CD4-positive, alpha-beta T cell (primary cell): ENCODE measurements at regions not wholly inside any gene's neighbourhood (a gene's known extent, or its start where the extent isn't known, plus 50 kb on each side); places are given as distances from the start of the nearest gene placed in this dataset.

Experiments used
- ATAC-seq: fragments of 200-7000 bp; cut with Tn5 transposase; one replicate; pipeline ENCODE4 v1.10.0; 2022; ENCODE audit warnings: mild to moderate bottlenecking; ENCODE audit not compliant: poor library complexity
- CTCF ChIA-PET: fragments of 350-600 bp; sonication (Branson Sonifier 250); formaldehyde crosslinking; loops from one replicate; lab custom pipeline; 2021; ENCODE audit warnings: antibody characterized with exemption, inconsistent platforms; lab: Charles Lee
- POLR2A ChIA-PET: fragments of 350-600 bp; sonication (Branson Sonifier 250); formaldehyde crosslinking; loops from one replicate; lab custom pipeline; 2021; ENCODE audit warnings: antibody characterized with exemption, inconsistent platforms; lab: Charles Lee
- DNase-seq, 14 experiments: peaks; one replicate each; pipeline ENCODE4 v3.0.0-alpha.2; 2013 to 2020; ENCODE audit warnings: mixed read lengths in 2 of 14
- H3K27ac ChIP-seq, 2 donors: one replicate each; pipeline versions ENCODE4 v1.5.1 to v1.7.0; 2013; ENCODE audit warnings: low read length in 2 of 2, low read depth in 1 of 2, mild to moderate bottlenecking in 1 of 2
- H3K27me3 ChIP-seq, 2 experiments: 1 replicate in 1 of 2; 2 replicates in 1 of 2; pipeline versions ENCODE4 v1.6.1 to v1.7.0; 2013; ENCODE audit warnings: low read length in 2 of 2, control low read depth in 1 of 2, mild to moderate bottlenecking in 1 of 2, moderate library complexity in 1 of 2; ENCODE audit not compliant: insufficient read depth in 2 of 2, control insufficient read depth in 1 of 2
- H3K36me3 ChIP-seq: one replicate; pipeline ENCODE4 v1.6.1; 2013; ENCODE audit warnings: low read length, control low read depth; ENCODE audit not compliant: insufficient read depth
- H3K4me1 ChIP-seq: one replicate; pipeline ENCODE4 v1.6.1; 2013; ENCODE audit warnings: low read length, control low read depth; ENCODE audit not compliant: insufficient read depth
- H3K4me3 ChIP-seq: one replicate; pipeline ENCODE4 v1.5.1; 2013; ENCODE audit warnings: mild to moderate bottlenecking, low read length, moderate library complexity
- H3K9me3 ChIP-seq, 2 experiments: 1 replicate in 1 of 2; 2 replicates in 1 of 2; pipeline versions ENCODE4 v1.6.1 to v1.7.0; 2013; ENCODE audit warnings: low read length in 2 of 2, mild to moderate bottlenecking in 2 of 2, control low read depth in 1 of 2, moderate library complexity in 1 of 2; ENCODE audit not compliant: control insufficient read depth in 1 of 2, insufficient read depth in 1 of 2
- H3K27ac Mint-ChIP-seq: one replicate; pipeline ENCODE4 v1.8.0; 2020; ENCODE audit warnings: mixed read lengths
- H3K27me3 Mint-ChIP-seq: one replicate; pipeline ENCODE4 v1.8.0; 2021; ENCODE audit warnings: mixed read lengths
- H3K36me3 Mint-ChIP-seq: one replicate; pipeline ENCODE4 v1.8.0; 2021; ENCODE audit warnings: low read depth, mixed read lengths
- H3K4me1 Mint-ChIP-seq: one replicate; pipeline ENCODE4 v1.8.0; 2021; ENCODE audit warnings: low read depth, mixed read lengths
- H3K4me3 Mint-ChIP-seq: one replicate; pipeline ENCODE4 v1.8.0; 2020; ENCODE audit warnings: mild to moderate bottlenecking, mixed read lengths
- H3K9me3 Mint-ChIP-seq: one replicate; pipeline ENCODE4 v1.8.0; 2020; ENCODE audit warnings: mixed read lengths
- intact Hi-C, 2 experiments: fragments of 100-400 bp; cut with DNase I in 1 of 2; cut with micrococcal nuclease in 1 of 2; formaldehyde crosslinking; loops; one replicate each; pipeline versions ENCODE4 v1.15.1 to v1.9.0; 2023 to 2025; cut with DNase I, micrococcal nuclease
- TF ChIP-seq, protein P1 (sequence below): fragments of 200-600 bp; IDR thresholded peaks from one replicate; pipeline ENCODE4 v1.8.0; 2022; ENCODE audit warnings: antibody characterized with exemption, mild to moderate bottlenecking

GRCh38 chr11:128046213-128046612 is 541.1 kb downstream of the ETS1 start:
- Mint-ChIP-seq H3K36me3 (no peaks in the 10 kb centered on the region), H3K27ac (no peak overlapping the region), H3K27me3 (no peaks in the 10 kb centered on the region), H3K4me3 (no peak overlapping the region), H3K4me1 (peaks cover 76% of the 10 kb centered on the region), H3K9me3 (no peaks in the 10 kb centered on the region)
- POLR2A ChIA-PET: interaction anchor here (1.8 kb wide), 1 partner anchor 9 kb away, joined by 4 read pairs; no protein-coding TSS in a partner anchor
- CTCF ChIA-PET: interaction anchor here (1.5 kb wide), 1 partner anchor 14 kb away, joined by 4 read pairs; no protein-coding TSS in a partner anchor
- Histone ChIP-seq H3K4me1 (peaks cover 34% of the 10 kb centered on the region), H3K36me3 (no peaks in the 10 kb centered on the region), H3K9me3 (no peaks in the 10 kb centered on the region), H3K27me3 (no peaks in the 10 kb centered on the region), H3K4me3 (no peak overlapping the region), H3K27ac (no peak overlapping the region)
- intact Hi-C loops: no loop called here
- TF ChIP-seq, protein P1, sequence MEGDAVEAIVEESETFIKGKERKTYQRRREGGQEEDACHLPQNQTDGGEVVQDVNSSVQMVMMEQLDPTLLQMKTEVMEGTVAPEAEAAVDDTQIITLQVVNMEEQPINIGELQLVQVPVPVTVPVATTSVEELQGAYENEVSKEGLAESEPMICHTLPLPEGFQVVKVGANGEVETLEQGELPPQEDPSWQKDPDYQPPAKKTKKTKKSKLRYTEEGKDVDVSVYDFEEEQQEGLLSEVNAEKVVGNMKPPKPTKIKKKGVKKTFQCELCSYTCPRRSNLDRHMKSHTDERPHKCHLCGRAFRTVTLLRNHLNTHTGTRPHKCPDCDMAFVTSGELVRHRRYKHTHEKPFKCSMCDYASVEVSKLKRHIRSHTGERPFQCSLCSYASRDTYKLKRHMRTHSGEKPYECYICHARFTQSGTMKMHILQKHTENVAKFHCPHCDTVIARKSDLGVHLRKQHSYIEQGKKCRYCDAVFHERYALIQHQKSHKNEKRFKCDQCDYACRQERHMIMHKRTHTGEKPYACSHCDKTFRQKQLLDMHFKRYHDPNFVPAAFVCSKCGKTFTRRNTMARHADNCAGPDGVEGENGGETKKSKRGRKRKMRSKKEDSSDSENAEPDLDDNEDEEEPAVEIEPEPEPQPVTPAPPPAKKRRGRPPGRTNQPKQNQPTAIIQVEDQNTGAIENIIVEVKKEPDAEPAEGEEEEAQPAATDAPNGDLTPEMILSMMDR: no peak
- DNase-seq (no peak), ATAC-seq (no peak)

DNA sequence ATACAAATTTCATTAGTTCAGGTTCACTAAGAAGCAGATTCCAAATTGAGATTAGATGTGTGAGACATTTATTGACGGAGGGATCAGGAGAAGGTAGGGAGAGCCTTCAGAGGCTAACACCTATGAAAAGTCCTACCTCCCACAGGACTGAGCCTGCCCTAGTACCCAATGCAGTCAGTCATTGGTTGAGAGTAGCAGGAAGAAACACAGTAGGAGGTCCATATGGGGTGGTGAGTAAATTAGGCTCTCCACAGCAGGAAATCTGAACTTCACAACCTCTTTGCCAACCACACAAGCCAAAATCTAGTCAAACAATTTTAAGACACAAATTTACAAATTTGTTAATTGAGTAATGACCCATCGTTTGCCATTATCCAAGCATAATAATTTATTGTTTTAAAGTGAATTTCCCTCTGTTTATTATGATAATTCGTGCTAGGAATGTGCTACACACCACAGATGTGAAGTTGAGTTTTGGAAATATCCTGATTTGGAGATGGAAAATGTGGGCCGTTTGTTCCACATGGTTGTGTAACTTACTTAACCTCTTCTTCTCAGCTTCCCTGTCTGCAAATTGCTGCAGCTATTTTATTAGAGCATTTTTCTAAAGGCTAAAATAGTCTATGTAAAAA is 542.1 kb downstream of the ETS1 start:
- Mint-ChIP-seq H3K9me3 (no peaks in the 10 kb centered on the region), H3K36me3 (no peaks in the 10 kb centered on the region), H3K27ac (no peak overlapping the region), H3K27me3 (no peaks in the 10 kb centered on the region), H3K4me3 (no peak overlapping the region), H3K4me1 (peaks cover 76% of the 10 kb centered on the region)
- Histone ChIP-seq H3K4me1 (peaks cover 32% of the 10 kb centered on the region), H3K27ac (no peak overlapping the region), H3K4me3 (no peak overlapping the region), H3K9me3 (no peaks in the 10 kb centered on the region), H3K36me3 (no peaks in the 10 kb centered on the region), H3K27me3 (no peaks in the 10 kb centered on the region)
- ChIA-PET CTCF (interaction anchor here (1.3 to 3.7 kb wide), 2 partner anchors 113 to 786 kb away, joined by 4 to 13 read pairs; no protein-coding TSS in a partner anchor), POLR2A (interaction anchor here (2.0 kb wide), 1 partner anchor 8 kb away, joined by 5 read pairs; no protein-coding TSS in a partner anchor)
- intact Hi-C loops: no loop called here
- ATAC-seq: no peak
- TF ChIP-seq, protein P1: no peak
- DNase-seq: peak in 1 of 14 experiments; percentile 54

DNA sequence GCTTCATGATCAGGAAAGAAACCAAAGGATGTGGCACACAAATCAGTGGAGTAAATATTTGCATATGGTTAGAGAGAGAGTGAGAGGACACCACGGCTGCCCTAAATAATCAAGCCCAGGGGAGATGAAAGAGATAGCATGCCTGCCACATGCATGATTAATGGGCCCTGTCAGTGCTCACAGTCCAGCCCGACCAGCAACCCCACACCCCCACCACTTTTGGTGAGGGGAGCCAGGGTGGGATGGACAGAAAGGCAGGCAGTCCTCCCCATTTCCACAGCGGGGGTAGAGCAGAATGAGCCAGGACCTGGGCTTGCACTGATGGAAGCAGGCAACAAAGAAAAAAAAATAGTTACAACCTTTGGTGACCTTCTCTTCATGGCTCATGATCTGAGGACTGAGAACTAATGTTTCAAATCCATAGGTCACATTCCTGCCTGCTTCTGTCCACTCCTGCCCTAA is 545.0 kb downstream of the ETS1 start:
- ChIA-PET CTCF (interaction anchor here (3.7 kb wide), 1 partner anchor 116 kb away, joined by 13 read pairs; no protein-coding TSS in a partner anchor), POLR2A (interaction anchor here (1.0 kb wide), 1 partner anchor 11 kb away, joined by 3 read pairs; no protein-coding TSS in a partner anchor)
- H3K27me3 ChIP-seq: no peaks in the 10 kb centered on the region
- peaks cover 76% of the 10 kb centered on the region for H3K4me1 Mint-ChIP-seq
- no peaks in the 10 kb centered on the region for H3K27me3 Mint-ChIP-seq
- no peaks in the 10 kb centered on the region for H3K36me3 Mint-ChIP-seq
- peak in 1 of 14 experiments; percentile 51 for DNase-seq
- peak overlapping the region in 1 of 2 donors; percentile 45 for H3K27ac ChIP-seq
- no peak overlapping the region for H3K4me3 Mint-ChIP-seq
- H3K9me3 ChIP-seq: no peaks in the 10 kb centered on the region
- no peaks in the 10 kb centered on the region for H3K9me3 Mint-ChIP-seq
- TF ChIP-seq, protein P1: no peak
- peak overlapping the region; percentile 57 for H3K27ac Mint-ChIP-seq
- intact Hi-C loops: no loop called here
- H3K4me3 ChIP-seq: no peak overlapping the region
- no peak for ATAC-seq
- no peaks in the 10 kb centered on the region for H3K36me3 ChIP-seq
- peaks cover 45% of the 10 kb centered on the region for H3K4me1 ChIP-seq
